ENCODE measurements at regions not wholly inside any gene's neighbourhood (a gene's known extent, or its start where the extent isn't known, plus 50 kb on each side); places are given as distances from the start of the nearest gene placed in this dataset.

- H3K36me3 Mint-ChIP-seq, result no peaks in the 10 kb centered on the region
- no peak for DNase-seq
- H3K27me3 Mint-ChIP-seq, result no peaks in the 10 kb centered on the region
- H3K27ac Mint-ChIP-seq, result no peak overlapping the region
- H3K4me1 Mint-ChIP-seq, result no peaks in the 10 kb centered on the region
- no peak overlapping the region for H3K4me3 Mint-ChIP-seq
- no peaks in the 10 kb centered on the region for H3K9me3 Mint-ChIP-seq
Observed at GRCh38 chr11:109783014-109783413, 310.2 kb upstream of the ZC3H12C start.

- Mint-ChIP-seq H3K36me3 (no peaks in the 10 kb centered on the region), H3K9me3 (no peaks in the 10 kb centered on the region), H3K4me1 (no peaks in the 10 kb centered on the region), H3K27ac (no peak overlapping the region), H3K4me3 (no peak overlapping the region), H3K27me3 (no peaks in the 10 kb centered on the region)
- DNase-seq, result no peak
Observed at GRCh38 chr11:109783840-109784239, 309.4 kb upstream of the ZC3H12C start.

- Mint-ChIP-seq H3K27ac (no peak overlapping the region), H3K36me3 (no peaks in the 10 kb centered on the region), H3K27me3 (no peaks in the 10 kb centered on the region), H3K4me3 (no peak overlapping the region), H3K9me3 (no peaks in the 10 kb centered on the region), H3K4me1 (no peaks in the 10 kb centered on the region)
- DNase-seq, result no peak
Observed at GRCh38 chr11:109784536-109784935, 308.7 kb upstream of the ZC3H12C start.

- Mint-ChIP-seq H3K36me3 (no peaks in the 10 kb centered on the region), H3K27me3 (no peaks in the 10 kb centered on the region), H3K9me3 (peaks cover 1% of the 10 kb centered on the region), H3K4me3 (no peak overlapping the region), H3K4me1 (no peaks in the 10 kb centered on the region), H3K27ac (no peak overlapping the region)
- DNase-seq, result no peak
Observed at GRCh38 chr11:109785198-109785597, 308.0 kb upstream of the ZC3H12C start.

- H3K27ac Mint-ChIP-seq, result no peak overlapping the region
- H3K4me1 Mint-ChIP-seq, result no peaks in the 10 kb centered on the region
- no peaks in the 10 kb centered on the region for H3K36me3 Mint-ChIP-seq
- DNase-seq, result no peak
- peaks cover 1% of the 10 kb centered on the region for H3K9me3 Mint-ChIP-seq
- no peaks in the 10 kb centered on the region for H3K27me3 Mint-ChIP-seq
- no peak overlapping the region for H3K4me3 Mint-ChIP-seq
Observed at GRCh38 chr11:109785714-109786113, 307.5 kb upstream of the ZC3H12C start.

- H3K9me3 Mint-ChIP-seq, result peaks cover 1% of the 10 kb centered on the region
- no peaks in the 10 kb centered on the region for H3K4me1 Mint-ChIP-seq
- H3K27ac Mint-ChIP-seq, result no peak overlapping the region
- H3K4me3 Mint-ChIP-seq, result no peak overlapping the region
- no peaks in the 10 kb centered on the region for H3K27me3 Mint-ChIP-seq
- H3K36me3 Mint-ChIP-seq, result no peaks in the 10 kb centered on the region
- DNase-seq, result no peak
Observed at GRCh38 chr11:109788948-109789490, 304.2 kb upstream of the ZC3H12C start.

- no peaks in the 10 kb centered on the region for H3K4me1 Mint-ChIP-seq
- no peak overlapping the region for H3K27ac Mint-ChIP-seq
- peaks cover 1% of the 10 kb centered on the region for H3K9me3 Mint-ChIP-seq
- no peak for DNase-seq
- no peak overlapping the region for H3K4me3 Mint-ChIP-seq
- H3K27me3 Mint-ChIP-seq, result no peaks in the 10 kb centered on the region
- no peaks in the 10 kb centered on the region for H3K36me3 Mint-ChIP-seq
Observed at GRCh38 chr11:109789901-109790300, 303.3 kb upstream of the ZC3H12C start.

- H3K27me3 Mint-ChIP-seq, result peaks cover 3% of the 10 kb centered on the region
- H3K36me3 Mint-ChIP-seq, result no peaks in the 10 kb centered on the region
- DNase-seq, result no peak
- no peak overlapping the region for H3K27ac Mint-ChIP-seq
- H3K9me3 Mint-ChIP-seq, result peaks cover 1% of the 10 kb centered on the region
- H3K4me1 Mint-ChIP-seq, result no peaks in the 10 kb centered on the region
- H3K4me3 Mint-ChIP-seq, result no peak overlapping the region
Observed at GRCh38 chr11:109791337-109791736, 301.9 kb upstream of the ZC3H12C start.

- peaks cover 1% of the 10 kb centered on the region for H3K9me3 Mint-ChIP-seq
- no peaks in the 10 kb centered on the region for H3K4me1 Mint-ChIP-seq
- peaks cover 4% of the 10 kb centered on the region for H3K27me3 Mint-ChIP-seq
- no peak overlapping the region for H3K4me3 Mint-ChIP-seq
- H3K27ac Mint-ChIP-seq, result no peak overlapping the region
- DNase-seq, result no peak
- H3K36me3 Mint-ChIP-seq, result no peaks in the 10 kb centered on the region
Observed at GRCh38 chr11:109794501-109794900, 298.7 kb upstream of the ZC3H12C start.

GRCh38 chr11:109795234-109795633, 298.0 kb upstream of the ZC3H12C start:
- Mint-ChIP-seq H3K4me1 (no peaks in the 10 kb centered on the region), H3K36me3 (no peaks in the 10 kb centered on the region), H3K9me3 (no peaks in the 10 kb centered on the region), H3K27me3 (peaks cover 4% of the 10 kb centered on the region), H3K27ac (no peak overlapping the region), H3K4me3 (no peak overlapping the region)
- DNase-seq, result no peak

GRCh38 chr11:109796253-109796652, 296.9 kb upstream of the ZC3H12C start:
- H3K4me3 Mint-ChIP-seq, result no peak overlapping the region
- H3K4me1 Mint-ChIP-seq, result no peaks in the 10 kb centered on the region
- H3K36me3 Mint-ChIP-seq, result no peaks in the 10 kb centered on the region
- no peaks in the 10 kb centered on the region for H3K9me3 Mint-ChIP-seq
- no peak for DNase-seq
- H3K27me3 Mint-ChIP-seq, result peaks cover 4% of the 10 kb centered on the region
- no peak overlapping the region for H3K27ac Mint-ChIP-seq

- no peak for DNase-seq
- Mint-ChIP-seq H3K27ac (no peak overlapping the region), H3K4me1 (no peaks in the 10 kb centered on the region), H3K4me3 (no peak overlapping the region), H3K9me3 (peaks cover 4% of the 10 kb centered on the region), H3K36me3 (no peaks in the 10 kb centered on the region), H3K27me3 (peaks cover 4% of the 10 kb centered on the region)
Observed at GRCh38 chr11:109798521-109798920, 294.7 kb upstream of the ZC3H12C start.

GRCh38 chr11:109799604-109800003, 293.6 kb upstream of the ZC3H12C start:
- no peak for DNase-seq
- H3K4me3 Mint-ChIP-seq, result no peak overlapping the region
- peaks cover 4% of the 10 kb centered on the region for H3K27me3 Mint-ChIP-seq
- H3K27ac Mint-ChIP-seq, result no peak overlapping the region
- H3K4me1 Mint-ChIP-seq, result no peaks in the 10 kb centered on the region
- H3K9me3 Mint-ChIP-seq, result peaks cover 5% of the 10 kb centered on the region
- no peaks in the 10 kb centered on the region for H3K36me3 Mint-ChIP-seq

- H3K4me3 Mint-ChIP-seq, result no peak overlapping the region
- DNase-seq, result no peak
- H3K27ac Mint-ChIP-seq, result no peak overlapping the region
- no peaks in the 10 kb centered on the region for H3K36me3 Mint-ChIP-seq
- H3K4me1 Mint-ChIP-seq, result no peaks in the 10 kb centered on the region
- H3K27me3 Mint-ChIP-seq, result no peaks in the 10 kb centered on the region
- H3K9me3 Mint-ChIP-seq, result peaks cover 5% of the 10 kb centered on the region
Observed at GRCh38 chr11:109804911-109805310, 288.3 kb upstream of the ZC3H12C start.

GRCh38 chr11:109806205-109806604, 287.0 kb upstream of the ZC3H12C start:
- H3K27me3 Mint-ChIP-seq, result no peaks in the 10 kb centered on the region
- no peak overlapping the region for H3K27ac Mint-ChIP-seq
- H3K4me1 Mint-ChIP-seq, result no peaks in the 10 kb centered on the region
- peaks cover 5% of the 10 kb centered on the region for H3K9me3 Mint-ChIP-seq
- H3K36me3 Mint-ChIP-seq, result no peaks in the 10 kb centered on the region
- no peak for DNase-seq
- H3K4me3 Mint-ChIP-seq, result no peak overlapping the region

GRCh38 chr11:109808569-109808968, 284.6 kb upstream of the ZC3H12C start:
- Mint-ChIP-seq H3K4me1 (no peaks in the 10 kb centered on the region), H3K36me3 (no peaks in the 10 kb centered on the region), H3K9me3 (peaks cover 1% of the 10 kb centered on the region), H3K27me3 (no peaks in the 10 kb centered on the region), H3K27ac (no peak overlapping the region), H3K4me3 (no peak overlapping the region)
- DNase-seq, result no peak

- H3K4me1 Mint-ChIP-seq, result no peaks in the 10 kb centered on the region
- no peaks in the 10 kb centered on the region for H3K9me3 Mint-ChIP-seq
- DNase-seq, result no peak
- H3K27ac Mint-ChIP-seq, result no peak overlapping the region
- H3K36me3 Mint-ChIP-seq, result no peaks in the 10 kb centered on the region
- no peak overlapping the region for H3K4me3 Mint-ChIP-seq
- peaks cover 9% of the 10 kb centered on the region for H3K27me3 Mint-ChIP-seq
Observed at GRCh38 chr11:109814824-109815223, 278.4 kb upstream of the ZC3H12C start.
